HepG2 (cell line): ENCODE measurements at regions not wholly inside any gene's neighbourhood (a gene's known extent, or its start where the extent isn't known, plus 50 kb on each side); places are given as distances from the start of the nearest gene placed in this dataset.

Source experiments
- BORCS8-MEF2B ChIP-seq: sonication (generic); formaldehyde crosslinking; IDR thresholded peaks from 2 replicates; pipeline ENCODE4 v1.8.0; 2022; ENCODE audit warnings: mild to moderate bottlenecking, missing genetic modification reagents
- TP53 ChIP-seq: sonication (generic); formaldehyde crosslinking; conservative IDR thresholded peaks from 2 replicates; pipeline ENCODE4 v1.4.0; 2020; ENCODE audit warnings: missing genetic modification reagents
- TRIM22 ChIP-seq: fragments of 450-650 bp; IDR thresholded peaks from 2 replicates; pipeline ENCODE4 v1.6.1; 2017
- TF ChIP-seq, protein P1 (sequence below): IDR thresholded peaks from 2 replicates; pipeline ENCODE4 v1.6.1; 2012; ENCODE audit warnings: inconsistent platforms

DNA sequence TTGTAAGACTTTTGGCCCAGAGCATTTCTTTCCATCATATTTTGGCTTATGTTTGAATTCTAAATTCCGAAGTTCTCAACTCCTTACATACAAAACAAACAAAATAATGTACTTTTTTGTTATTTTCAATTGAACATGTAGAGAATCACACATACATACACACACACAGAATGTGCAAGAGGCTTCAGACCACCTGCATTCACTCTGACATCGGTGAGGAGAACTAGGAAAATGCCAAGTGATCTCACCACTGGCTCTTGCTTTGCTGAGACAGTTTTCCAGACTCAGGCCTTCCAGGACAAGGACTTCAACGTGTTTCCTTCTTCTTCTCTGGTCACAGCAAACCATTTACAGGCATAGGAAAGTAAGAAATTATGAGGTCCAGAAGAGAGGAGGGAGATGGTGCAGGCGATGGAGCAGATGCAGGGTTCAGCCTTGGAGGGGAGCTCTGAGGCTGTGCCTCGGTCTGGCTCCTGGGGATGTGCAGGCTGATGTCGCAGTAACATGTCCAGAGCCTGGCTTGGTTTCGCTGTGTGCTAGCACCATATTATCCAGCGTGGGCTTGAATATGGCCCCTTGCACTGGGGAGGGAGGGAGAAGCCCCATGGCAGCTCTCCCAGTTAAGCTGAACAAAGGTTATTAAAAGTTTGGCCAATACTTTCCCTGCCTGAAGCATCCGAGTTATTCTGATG is 93.4 kb downstream of the DACT2 start:
- TF ChIP-seq BORCS8-MEF2B (CRISPR knock-in tag): no peak
- TF ChIP-seq TRIM22: no peak
- TF ChIP-seq, protein P1, sequence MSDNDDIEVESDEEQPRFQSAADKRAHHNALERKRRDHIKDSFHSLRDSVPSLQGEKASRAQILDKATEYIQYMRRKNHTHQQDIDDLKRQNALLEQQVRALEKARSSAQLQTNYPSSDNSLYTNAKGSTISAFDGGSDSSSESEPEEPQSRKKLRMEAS: no peak
- no peak for TF ChIP-seq TP53 (CRISPR knock-in tag)
